ENCODE measurements at regions not wholly inside any gene's neighbourhood (a gene's known extent, or its start where the extent isn't known, plus 50 kb on each side); places are given as distances from the start of the nearest gene placed in this dataset.

DNA sequence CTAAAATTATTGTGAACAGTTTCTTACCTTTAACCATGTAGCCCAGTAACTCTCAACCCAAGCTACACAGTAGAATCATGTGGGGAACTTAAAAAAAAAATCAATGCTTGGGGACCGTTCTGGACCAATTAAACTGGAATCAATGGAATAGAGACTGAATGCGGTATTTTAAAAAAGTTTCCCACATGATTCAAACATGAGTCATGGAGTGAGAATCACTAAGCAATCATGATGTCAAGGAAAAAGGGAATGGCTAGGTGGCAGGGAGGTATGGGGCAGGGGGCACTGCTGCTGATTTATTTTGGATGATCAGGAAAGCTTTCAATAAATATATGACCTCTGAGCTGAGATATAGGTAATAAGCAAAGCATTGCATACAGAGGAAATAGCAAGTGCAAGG lies 250.5 kb upstream of the RORA start:
- TF ChIP-seq, protein P1, sequence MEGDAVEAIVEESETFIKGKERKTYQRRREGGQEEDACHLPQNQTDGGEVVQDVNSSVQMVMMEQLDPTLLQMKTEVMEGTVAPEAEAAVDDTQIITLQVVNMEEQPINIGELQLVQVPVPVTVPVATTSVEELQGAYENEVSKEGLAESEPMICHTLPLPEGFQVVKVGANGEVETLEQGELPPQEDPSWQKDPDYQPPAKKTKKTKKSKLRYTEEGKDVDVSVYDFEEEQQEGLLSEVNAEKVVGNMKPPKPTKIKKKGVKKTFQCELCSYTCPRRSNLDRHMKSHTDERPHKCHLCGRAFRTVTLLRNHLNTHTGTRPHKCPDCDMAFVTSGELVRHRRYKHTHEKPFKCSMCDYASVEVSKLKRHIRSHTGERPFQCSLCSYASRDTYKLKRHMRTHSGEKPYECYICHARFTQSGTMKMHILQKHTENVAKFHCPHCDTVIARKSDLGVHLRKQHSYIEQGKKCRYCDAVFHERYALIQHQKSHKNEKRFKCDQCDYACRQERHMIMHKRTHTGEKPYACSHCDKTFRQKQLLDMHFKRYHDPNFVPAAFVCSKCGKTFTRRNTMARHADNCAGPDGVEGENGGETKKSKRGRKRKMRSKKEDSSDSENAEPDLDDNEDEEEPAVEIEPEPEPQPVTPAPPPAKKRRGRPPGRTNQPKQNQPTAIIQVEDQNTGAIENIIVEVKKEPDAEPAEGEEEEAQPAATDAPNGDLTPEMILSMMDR (IDR thresholded peaks at IDR 0.05; ENCODE audit: poor library complexity): no peak
- TF ChIP-seq EZH2 (IDR thresholded peaks at IDR 0.05; ENCODE audit: borderline replicate concordance) (no peak), EZH2phosphoT487 (IDR thresholded peaks at IDR 0.05; ENCODE audit: low read depth, severe bottlenecking, unreplicated experiment) (no peak)
